ENCODE measurements at regions not wholly inside any gene's neighbourhood (a gene's known extent, or its start where the extent isn't known, plus 50 kb on each side); places are given as distances from the start of the nearest gene placed in this dataset.

DNA sequence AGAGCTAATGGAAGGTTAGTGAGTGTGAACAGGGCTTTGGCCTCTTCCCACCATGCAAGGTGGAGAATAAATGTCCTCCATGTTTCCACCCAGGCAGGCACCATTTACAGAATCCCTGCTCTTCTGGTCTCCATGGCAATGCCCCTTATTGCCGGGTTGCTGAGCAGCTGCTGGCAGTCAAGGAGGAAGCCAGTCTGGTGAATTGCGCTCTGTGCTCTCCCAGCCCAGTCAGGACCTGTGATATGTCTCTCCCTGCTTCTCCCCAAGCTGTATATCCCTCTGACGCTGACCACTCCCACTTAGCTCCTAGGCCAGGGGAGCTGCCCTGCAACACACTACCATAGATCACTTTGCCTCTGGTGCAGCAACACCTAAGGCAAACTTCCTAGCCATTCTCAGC, 402.1 kb upstream of the ERCC4 start:
- TF ChIP-seq, protein P1, sequence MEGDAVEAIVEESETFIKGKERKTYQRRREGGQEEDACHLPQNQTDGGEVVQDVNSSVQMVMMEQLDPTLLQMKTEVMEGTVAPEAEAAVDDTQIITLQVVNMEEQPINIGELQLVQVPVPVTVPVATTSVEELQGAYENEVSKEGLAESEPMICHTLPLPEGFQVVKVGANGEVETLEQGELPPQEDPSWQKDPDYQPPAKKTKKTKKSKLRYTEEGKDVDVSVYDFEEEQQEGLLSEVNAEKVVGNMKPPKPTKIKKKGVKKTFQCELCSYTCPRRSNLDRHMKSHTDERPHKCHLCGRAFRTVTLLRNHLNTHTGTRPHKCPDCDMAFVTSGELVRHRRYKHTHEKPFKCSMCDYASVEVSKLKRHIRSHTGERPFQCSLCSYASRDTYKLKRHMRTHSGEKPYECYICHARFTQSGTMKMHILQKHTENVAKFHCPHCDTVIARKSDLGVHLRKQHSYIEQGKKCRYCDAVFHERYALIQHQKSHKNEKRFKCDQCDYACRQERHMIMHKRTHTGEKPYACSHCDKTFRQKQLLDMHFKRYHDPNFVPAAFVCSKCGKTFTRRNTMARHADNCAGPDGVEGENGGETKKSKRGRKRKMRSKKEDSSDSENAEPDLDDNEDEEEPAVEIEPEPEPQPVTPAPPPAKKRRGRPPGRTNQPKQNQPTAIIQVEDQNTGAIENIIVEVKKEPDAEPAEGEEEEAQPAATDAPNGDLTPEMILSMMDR (IDR thresholded peaks at IDR 0.05), result no peak
- no peak for TF ChIP-seq POLR2A (IDR thresholded peaks at IDR 0.05)
